Progenitor cell of endocrine pancreas (in vitro differentiated cells): ENCODE measurements at regions not wholly inside any gene's neighbourhood (a gene's known extent, or its start where the extent isn't known, plus 50 kb on each side); places are given as distances from the start of the nearest gene placed in this dataset.

Experiments
- DNase-seq: peaks from one replicate; pipeline ENCODE4 v3.0.0; 2021; ENCODE audit warnings: low spot score; ENCODE audit not compliant: unreplicated experiment
- H3K27ac Mint-ChIP-seq: 2 replicates; pipeline ENCODE4 v1.8.0; 2021; ENCODE audit warnings: mild to moderate bottlenecking, moderate library complexity, mixed read lengths
- H3K27me3 Mint-ChIP-seq: 2 replicates; pipeline ENCODE4 v1.8.0; 2021; ENCODE audit warnings: mixed read lengths
- H3K36me3 Mint-ChIP-seq: 2 replicates; pipeline ENCODE4 v1.8.0; 2022; ENCODE audit warnings: mixed read lengths; ENCODE audit not compliant: insufficient read depth
- H3K4me1 Mint-ChIP-seq: 2 replicates; pipeline ENCODE4 v1.8.0; 2021; ENCODE audit warnings: low read depth, mixed read lengths
- H3K4me3 Mint-ChIP-seq: 2 replicates; pipeline ENCODE4 v1.8.0; 2021; ENCODE audit warnings: low read depth, mild to moderate bottlenecking, moderate library complexity, mixed read lengths
- H3K9me3 Mint-ChIP-seq: 2 replicates; pipeline ENCODE4 v1.8.0; 2021; ENCODE audit warnings: low read depth, mixed read lengths
- CTCF ChIP-seq: fragments of 200-600 bp; sonication (generic); IDR thresholded peaks from one replicate; pipeline ENCODE4 v1.5.0; 2021; ENCODE audit warnings: antibody characterized with exemption, mild to moderate bottlenecking; ENCODE audit not compliant: unreplicated experiment

GRCh38 chr20:11556410-11556809 is 361.3 kb upstream of the BTBD3 start:
- Mint-ChIP-seq H3K9me3 (peaks cover 3% of the 10 kb centered on the region), H3K4me1 (peaks cover 5% of the 10 kb centered on the region), H3K27ac (no peak overlapping the region), H3K27me3 (no peaks in the 10 kb centered on the region), H3K36me3 (no peaks in the 10 kb centered on the region), H3K4me3 (no peak overlapping the region)
- TF ChIP-seq CTCF, result no peak
- DNase-seq, result no peak

- peaks cover 14% of the 10 kb centered on the region for H3K9me3 Mint-ChIP-seq
- H3K4me1 Mint-ChIP-seq, result peaks cover 8% of the 10 kb centered on the region
- H3K4me3 Mint-ChIP-seq, result no peak overlapping the region
- H3K27ac Mint-ChIP-seq, result no peak overlapping the region
- no peak for DNase-seq
- H3K36me3 Mint-ChIP-seq, result peaks cover 2% of the 10 kb centered on the region
- no peaks in the 10 kb centered on the region for H3K27me3 Mint-ChIP-seq
- TF ChIP-seq CTCF, result no peak
These were observed 353.2 kb upstream of the BTBD3 start for GRCh38 chr20:11564491-11564890.

GRCh38 chr20:11569163-11569562 is 348.5 kb upstream of the BTBD3 start:
- no peak overlapping the region for H3K27ac Mint-ChIP-seq
- peaks cover 8% of the 10 kb centered on the region for H3K9me3 Mint-ChIP-seq
- no peaks in the 10 kb centered on the region for H3K27me3 Mint-ChIP-seq
- DNase-seq, result no peak
- H3K4me1 Mint-ChIP-seq, result no peaks in the 10 kb centered on the region
- no peak for TF ChIP-seq CTCF
- H3K36me3 Mint-ChIP-seq, result no peaks in the 10 kb centered on the region
- H3K4me3 Mint-ChIP-seq, result no peak overlapping the region

GRCh38 chr20:11573507-11573906 is 344.2 kb upstream of the BTBD3 start:
- Mint-ChIP-seq H3K27me3 (peaks cover 2% of the 10 kb centered on the region), H3K4me3 (no peak overlapping the region), H3K4me1 (no peaks in the 10 kb centered on the region), H3K36me3 (no peaks in the 10 kb centered on the region), H3K27ac (no peak overlapping the region), H3K9me3 (no peaks in the 10 kb centered on the region)
- TF ChIP-seq CTCF, result no peak
- no peak for DNase-seq

GRCh38 chr20:11581271-11581670 is 336.4 kb upstream of the BTBD3 start:
- H3K36me3 Mint-ChIP-seq, result no peaks in the 10 kb centered on the region
- H3K27me3 Mint-ChIP-seq, result no peaks in the 10 kb centered on the region
- no peaks in the 10 kb centered on the region for H3K9me3 Mint-ChIP-seq
- no peak overlapping the region for H3K4me3 Mint-ChIP-seq
- no peak overlapping the region for H3K27ac Mint-ChIP-seq
- H3K4me1 Mint-ChIP-seq, result no peaks in the 10 kb centered on the region
- no peak for DNase-seq
- TF ChIP-seq CTCF, result no peak

GRCh38 chr20:11582060-11582459 is 335.6 kb upstream of the BTBD3 start:
- H3K27ac Mint-ChIP-seq, result no peak overlapping the region
- H3K9me3 Mint-ChIP-seq, result no peaks in the 10 kb centered on the region
- H3K27me3 Mint-ChIP-seq, result no peaks in the 10 kb centered on the region
- TF ChIP-seq CTCF, result no peak
- H3K4me3 Mint-ChIP-seq, result no peak overlapping the region
- no peaks in the 10 kb centered on the region for H3K4me1 Mint-ChIP-seq
- DNase-seq, result no peak
- H3K36me3 Mint-ChIP-seq, result no peaks in the 10 kb centered on the region
